ENCODE measurements at regions not wholly inside any gene's neighbourhood (a gene's known extent, or its start where the extent isn't known, plus 50 kb on each side); places are given as distances from the start of the nearest gene placed in this dataset.

- no peak for DNase-seq (ENCODE audit: low read depth)
These were observed 156.3 kb upstream of the SESN3 start for GRCh38 chr11:95387325-95387724.

- DNase-seq (ENCODE audit: low read depth): no peak
These were observed 154.6 kb upstream of the SESN3 start for GRCh38 chr11:95385577-95385976.

GRCh38 chr11:95379479-95379878 lies 148.5 kb upstream of the SESN3 start:
- no peak for DNase-seq (ENCODE audit: low read depth)

- DNase-seq (ENCODE audit: low read depth): no peak
These were observed 147.8 kb upstream of the SESN3 start for GRCh38 chr11:95378789-95379188.

- DNase-seq (ENCODE audit: low read depth): no peak
These were observed 147.1 kb upstream of the SESN3 start for GRCh38 chr11:95378111-95378510.

- no peak for DNase-seq (ENCODE audit: low read depth)
These were observed 144.9 kb upstream of the SESN3 start for GRCh38 chr11:95375886-95376285.

GRCh38 chr11:95375451-95375850 lies 144.4 kb upstream of the SESN3 start:
- no peak for DNase-seq (ENCODE audit: low read depth)

GRCh38 chr11:95374105-95374504 lies 143.1 kb upstream of the SESN3 start:
- no peak for DNase-seq (ENCODE audit: low read depth)

- no peak for DNase-seq (ENCODE audit: low read depth)
These were observed 142.2 kb upstream of the SESN3 start for GRCh38 chr11:95373241-95373640.

- no peak for DNase-seq (ENCODE audit: low read depth)
These were observed 141.2 kb upstream of the SESN3 start for GRCh38 chr11:95372097-95372656.

GRCh38 chr11:95371153-95371552 lies 140.2 kb upstream of the SESN3 start:
- DNase-seq (ENCODE audit: low read depth): no peak

GRCh38 chr11:95367726-95368125 lies 136.7 kb upstream of the SESN3 start:
- DNase-seq (ENCODE audit: low read depth): no peak

- no peak for DNase-seq (ENCODE audit: low read depth)
These were observed 134.3 kb upstream of the SESN3 start for GRCh38 chr11:95365348-95365747.

GRCh38 chr11:95364324-95365295 lies 133.6 kb upstream of the SESN3 start:
- DNase-seq (ENCODE audit: low read depth): no peak

- DNase-seq (ENCODE audit: low read depth): no peak
These were observed 132.7 kb upstream of the SESN3 start for GRCh38 chr11:95363708-95364107.

- DNase-seq (ENCODE audit: low read depth): no peak
These were observed 132.2 kb upstream of the SESN3 start for GRCh38 chr11:95363164-95363563.

- no peak for DNase-seq (ENCODE audit: low read depth)
These were observed 130.2 kb upstream of the SESN3 start for GRCh38 chr11:95361180-95361579.

- DNase-seq (ENCODE audit: low read depth): no peak
These were observed 129.5 kb upstream of the SESN3 start for GRCh38 chr11:95360377-95361075.

- no peak for DNase-seq (ENCODE audit: low read depth)
These were observed 128.8 kb upstream of the SESN3 start for GRCh38 chr11:95359756-95360155.

- DNase-seq (ENCODE audit: low read depth): no peak
These were observed 128.3 kb upstream of the SESN3 start for GRCh38 chr11:95359341-95359663.

- DNase-seq (ENCODE audit: low read depth): no peak
These were observed 127.7 kb upstream of the SESN3 start for GRCh38 chr11:95358511-95359340.

- DNase-seq (ENCODE audit: low read depth): no peak
These were observed 123.3 kb upstream of the SESN3 start for GRCh38 chr11:95354304-95354703.

Data from stimulated activated CD8-positive, alpha-beta memory T cell treated with anti-CD3 and anti-CD28 coated beads, Interleukin-12 subunit alpha, Interleukin-12 subunit beta, amount 100 ng/mL, for 4 hours (primary cell).